SK-N-SH treated with all-trans-retinoic acid at 6 μM for 48 hours (cell line): ENCODE measurements at regions not wholly inside any gene's neighbourhood (a gene's known extent, or its start where the extent isn't known, plus 50 kb on each side); places are given as distances from the start of the nearest gene placed in this dataset.

Source experiments
- ATAC-seq: fragments of 200-7000 bp; cut with Tn5 transposase; 3 replicates; pipeline ENCODE4 v1.9.1; 2020; ENCODE audit warnings: mild to moderate bottlenecking, moderate library complexity
- ARNTL ChIP-seq: fragments of 450-650 bp; formaldehyde crosslinking; IDR thresholded peaks from 2 replicates; pipeline ENCODE4 v1.5.0; 2020; ENCODE audit warnings: low read depth, mild to moderate bottlenecking, moderate library complexity, borderline replicate concordance
- BACH2 ChIP-seq: fragments of 250-450 bp; sonication (Bioruptor Pico); IDR thresholded peaks from 2 replicates; pipeline ENCODE4 v1.9.0; 2021; ENCODE audit warnings: mild to moderate bottlenecking, borderline replicate concordance
- CSDC2 ChIP-seq: fragments of 250-450 bp; sonication (Bioruptor Pico); IDR thresholded peaks from 2 replicates; pipeline ENCODE4 v1.5.0; 2020; ENCODE audit warnings: mild to moderate bottlenecking, moderate library complexity
- CSRNP3 ChIP-seq: fragments of 250-450 bp; sonication (Bioruptor Pico); IDR thresholded peaks from 2 replicates; pipeline ENCODE4 v1.5.1; 2021; ENCODE audit warnings: mild to moderate bottlenecking, moderate library complexity
- ESRRG ChIP-seq: fragments of 250-450 bp; sonication (Bioruptor Pico); IDR thresholded peaks from 2 replicates; pipeline ENCODE4 v1.6.1; 2021; ENCODE audit warnings: mild to moderate bottlenecking
- GLIS3 ChIP-seq: fragments of 250-450 bp; sonication (Bioruptor Pico); IDR thresholded peaks from 2 replicates; pipeline ENCODE4 v1.5.0; 2020; ENCODE audit warnings: mild to moderate bottlenecking, moderate library complexity
- ISL1 ChIP-seq: fragments of 250-450 bp; sonication (Bioruptor Pico); IDR thresholded peaks from 2 replicates; pipeline ENCODE4 v2.1.2; 2022; ENCODE audit warnings: mild to moderate bottlenecking, moderate library complexity
- OSR1 ChIP-seq: fragments of 250-450 bp; sonication (Bioruptor Pico); IDR thresholded peaks from 2 replicates; pipeline ENCODE4 v1.8.0; 2022; ENCODE audit warnings: moderate library complexity, mild to moderate bottlenecking, inconsistent platforms
- POU6F1 ChIP-seq: fragments of 250-450 bp; sonication (Bioruptor Pico); IDR thresholded peaks from 2 replicates; pipeline ENCODE4 v1.8.0; 2021; ENCODE audit warnings: low read depth, mild to moderate bottlenecking, moderate library complexity, borderline replicate concordance
- PPARA ChIP-seq: fragments of 250-450 bp; sonication (Bioruptor Pico); IDR thresholded peaks from 2 replicates; pipeline ENCODE4 v1.5.0; 2020; ENCODE audit warnings: mild to moderate bottlenecking, borderline replicate concordance
- RARB ChIP-seq: fragments of 250-450 bp; sonication (Bioruptor Pico); IDR thresholded peaks from 2 replicates; pipeline ENCODE4 v1.8.0; 2021; ENCODE audit warnings: mild to moderate bottlenecking, moderate library complexity
- SNAI2 ChIP-seq: fragments of 250-450 bp; sonication (Bioruptor Pico); IDR thresholded peaks from 2 replicates; pipeline ENCODE4 v1.5.0; 2020; ENCODE audit warnings: mild to moderate bottlenecking, moderate library complexity
- TOX ChIP-seq: fragments of 250-450 bp; sonication (Bioruptor Pico); IDR thresholded peaks from 2 replicates; pipeline ENCODE4 v1.8.0; 2021; ENCODE audit warnings: mild to moderate bottlenecking, moderate library complexity, borderline replicate concordance
- ZC3H10 ChIP-seq: fragments of 250-450 bp; sonication (Bioruptor Pico); IDR thresholded peaks from 2 replicates; pipeline ENCODE4 v1.5.1; 2021; ENCODE audit warnings: mild to moderate bottlenecking, moderate library complexity
- ZFP3 ChIP-seq: fragments of 250-450 bp; sonication (Bioruptor Pico); IDR thresholded peaks from 2 replicates; pipeline ENCODE4 v1.5.0; 2020; ENCODE audit warnings: mild to moderate bottlenecking, moderate library complexity
- ZFP30 ChIP-seq: fragments of 450-650 bp; formaldehyde crosslinking; IDR thresholded peaks from 2 replicates; pipeline ENCODE4 v1.5.0; 2022; ENCODE audit warnings: mild to moderate bottlenecking, moderate library complexity
- ZNF565 ChIP-seq: fragments of 450-650 bp; formaldehyde crosslinking; conservative IDR thresholded peaks from 2 replicates; pipeline ENCODE4 v1.5.0; 2020; ENCODE audit warnings: low read depth, mild to moderate bottlenecking, moderate library complexity
- ZNF70 ChIP-seq: fragments of 450-650 bp; formaldehyde crosslinking; IDR thresholded peaks from 2 replicates; pipeline ENCODE4 v1.5.0; 2020; ENCODE audit warnings: mild to moderate bottlenecking, moderate library complexity
- ZNF8 ChIP-seq: fragments of 450-650 bp; formaldehyde crosslinking; IDR thresholded peaks from 2 replicates; pipeline ENCODE4 v1.5.0; 2020; ENCODE audit warnings: mild to moderate bottlenecking, moderate library complexity
- TF ChIP-seq, protein P1 (sequence below): fragments of 250-450 bp; sonication (Bioruptor Pico); IDR thresholded peaks from 2 replicates; pipeline ENCODE4 v1.8.0; 2020; ENCODE audit warnings: mild to moderate bottlenecking, moderate library complexity, borderline replicate concordance
- TF ChIP-seq, protein P2 (sequence below): fragments of 250-450 bp; sonication (Bioruptor Pico); IDR thresholded peaks from 2 replicates; pipeline ENCODE4 v1.5.0; 2020; ENCODE audit warnings: mild to moderate bottlenecking, moderate library complexity
- TF ChIP-seq, protein P3 (sequence below): fragments of 250-450 bp; sonication (Bioruptor Pico); IDR thresholded peaks from 2 replicates; pipeline ENCODE4 v1.5.1; 2020; ENCODE audit warnings: low read depth, mild to moderate bottlenecking, moderate library complexity

DNA sequence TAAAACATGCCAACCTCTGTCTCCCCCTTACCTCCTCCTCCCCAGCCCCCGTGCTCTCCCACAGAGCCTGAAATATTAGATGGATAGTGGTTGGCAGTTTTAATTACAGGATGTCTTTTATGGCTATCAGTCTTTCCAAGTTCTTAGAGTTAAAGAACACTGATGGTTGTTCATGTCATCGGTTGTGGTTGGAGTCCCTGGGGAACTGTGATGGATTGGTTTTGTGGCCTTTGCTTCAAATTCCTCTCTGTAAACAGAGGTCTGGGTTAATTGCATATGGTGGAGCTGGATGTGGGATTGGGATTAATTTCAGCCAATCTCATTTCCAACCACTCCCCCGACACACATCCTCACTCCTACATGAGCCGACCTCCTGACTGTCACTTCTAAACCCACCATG is 164.5 kb upstream of the PROK2 start:
- no peak for ATAC-seq
- TF ChIP-seq GLIS3 (CRISPR knock-in tag): no peak
- TF ChIP-seq, protein P1, sequence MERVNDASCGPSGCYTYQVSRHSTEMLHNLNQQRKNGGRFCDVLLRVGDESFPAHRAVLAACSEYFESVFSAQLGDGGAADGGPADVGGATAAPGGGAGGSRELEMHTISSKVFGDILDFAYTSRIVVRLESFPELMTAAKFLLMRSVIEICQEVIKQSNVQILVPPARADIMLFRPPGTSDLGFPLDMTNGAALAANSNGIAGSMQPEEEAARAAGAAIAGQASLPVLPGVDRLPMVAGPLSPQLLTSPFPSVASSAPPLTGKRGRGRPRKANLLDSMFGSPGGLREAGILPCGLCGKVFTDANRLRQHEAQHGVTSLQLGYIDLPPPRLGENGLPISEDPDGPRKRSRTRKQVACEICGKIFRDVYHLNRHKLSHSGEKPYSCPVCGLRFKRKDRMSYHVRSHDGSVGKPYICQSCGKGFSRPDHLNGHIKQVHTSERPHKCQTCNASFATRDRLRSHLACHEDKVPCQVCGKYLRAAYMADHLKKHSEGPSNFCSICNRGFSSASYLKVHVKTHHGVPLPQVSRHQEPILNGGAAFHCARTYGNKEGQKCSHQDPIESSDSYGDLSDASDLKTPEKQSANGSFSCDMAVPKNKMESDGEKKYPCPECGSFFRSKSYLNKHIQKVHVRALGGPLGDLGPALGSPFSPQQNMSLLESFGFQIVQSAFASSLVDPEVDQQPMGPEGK (CRISPR knock-in tag): no peak
- TF ChIP-seq POU6F1 (CRISPR knock-in tag): no peak
- TF ChIP-seq, protein P2, sequence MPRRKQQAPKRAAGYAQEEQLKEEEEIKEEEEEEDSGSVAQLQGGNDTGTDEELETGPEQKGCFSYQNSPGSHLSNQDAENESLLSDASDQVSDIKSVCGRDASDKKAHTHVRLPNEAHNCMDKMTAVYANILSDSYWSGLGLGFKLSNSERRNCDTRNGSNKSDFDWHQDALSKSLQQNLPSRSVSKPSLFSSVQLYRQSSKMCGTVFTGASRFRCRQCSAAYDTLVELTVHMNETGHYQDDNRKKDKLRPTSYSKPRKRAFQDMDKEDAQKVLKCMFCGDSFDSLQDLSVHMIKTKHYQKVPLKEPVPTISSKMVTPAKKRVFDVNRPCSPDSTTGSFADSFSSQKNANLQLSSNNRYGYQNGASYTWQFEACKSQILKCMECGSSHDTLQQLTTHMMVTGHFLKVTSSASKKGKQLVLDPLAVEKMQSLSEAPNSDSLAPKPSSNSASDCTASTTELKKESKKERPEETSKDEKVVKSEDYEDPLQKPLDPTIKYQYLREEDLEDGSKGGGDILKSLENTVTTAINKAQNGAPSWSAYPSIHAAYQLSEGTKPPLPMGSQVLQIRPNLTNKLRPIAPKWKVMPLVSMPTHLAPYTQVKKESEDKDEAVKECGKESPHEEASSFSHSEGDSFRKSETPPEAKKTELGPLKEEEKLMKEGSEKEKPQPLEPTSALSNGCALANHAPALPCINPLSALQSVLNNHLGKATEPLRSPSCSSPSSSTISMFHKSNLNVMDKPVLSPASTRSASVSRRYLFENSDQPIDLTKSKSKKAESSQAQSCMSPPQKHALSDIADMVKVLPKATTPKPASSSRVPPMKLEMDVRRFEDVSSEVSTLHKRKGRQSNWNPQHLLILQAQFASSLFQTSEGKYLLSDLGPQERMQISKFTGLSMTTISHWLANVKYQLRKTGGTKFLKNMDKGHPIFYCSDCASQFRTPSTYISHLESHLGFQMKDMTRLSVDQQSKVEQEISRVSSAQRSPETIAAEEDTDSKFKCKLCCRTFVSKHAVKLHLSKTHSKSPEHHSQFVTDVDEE (CRISPR knock-in tag): no peak
- no peak for TF ChIP-seq PPARA (CRISPR knock-in tag)
- TF ChIP-seq ZNF565 (CRISPR knock-in tag): no peak
- no peak for TF ChIP-seq ZNF70
- TF ChIP-seq ESRRG: no peak
- no peak for TF ChIP-seq ZC3H10 (CRISPR knock-in tag)
- TF ChIP-seq BACH2: no peak
- no peak for TF ChIP-seq RARB (CRISPR knock-in tag)
- TF ChIP-seq ARNTL: no peak
- TF ChIP-seq TOX (CRISPR knock-in tag): no peak
- TF ChIP-seq ZFP3 (CRISPR knock-in tag): no peak
- no peak for TF ChIP-seq CSDC2 (CRISPR knock-in tag)
- TF ChIP-seq ISL1 (CRISPR knock-in tag): no peak
- TF ChIP-seq CSRNP3 (CRISPR knock-in tag): no peak
- TF ChIP-seq OSR1 (CRISPR knock-in tag): no peak
- TF ChIP-seq SNAI2 (CRISPR knock-in tag): no peak
- no peak for TF ChIP-seq ZFP30 (CRISPR knock-in tag)

GRCh38 chr3:71944482-71945065 is 159.6 kb upstream of the PROK2 start:
- no peak for ATAC-seq

More at GRCh38 chr3:71944482-71945065, 159.6 kb upstream of the PROK2 start:
- TF ChIP-seq ZNF8 (CRISPR knock-in tag) (no peak), CSDC2 (CRISPR knock-in tag) (no peak), ESRRG (no peak), RARB (CRISPR knock-in tag) (no peak), POU6F1 (CRISPR knock-in tag) (no peak), TOX (CRISPR knock-in tag) (no peak), SNAI2 (CRISPR knock-in tag) (no peak), ZFP3 (CRISPR knock-in tag) (no peak), CSRNP3 (CRISPR knock-in tag) (no peak), OSR1 (CRISPR knock-in tag) (no peak)
- TF ChIP-seq, protein P1 (CRISPR knock-in tag): no peak
- TF ChIP-seq, protein P3, sequence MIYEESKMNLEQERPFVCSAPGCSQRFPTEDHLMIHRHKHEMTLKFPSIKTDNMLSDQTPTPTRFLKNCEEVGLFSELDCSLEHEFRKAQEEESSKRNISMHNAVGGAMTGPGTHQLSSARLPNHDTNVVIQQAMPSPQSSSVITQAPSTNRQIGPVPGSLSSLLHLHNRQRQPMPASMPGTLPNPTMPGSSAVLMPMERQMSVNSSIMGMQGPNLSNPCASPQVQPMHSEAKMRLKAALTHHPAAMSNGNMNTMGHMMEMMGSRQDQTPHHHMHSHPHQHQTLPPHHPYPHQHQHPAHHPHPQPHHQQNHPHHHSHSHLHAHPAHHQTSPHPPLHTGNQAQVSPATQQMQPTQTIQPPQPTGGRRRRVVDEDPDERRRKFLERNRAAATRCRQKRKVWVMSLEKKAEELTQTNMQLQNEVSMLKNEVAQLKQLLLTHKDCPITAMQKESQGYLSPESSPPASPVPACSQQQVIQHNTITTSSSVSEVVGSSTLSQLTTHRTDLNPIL: no peak
- TF ChIP-seq, protein P2 (CRISPR knock-in tag): no peak
